Loucy (cell line): ENCODE measurements at regions not wholly inside any gene's neighbourhood (a gene's known extent, or its start where the extent isn't known, plus 50 kb on each side); places are given as distances from the start of the nearest gene placed in this dataset.

Experiments
- H2AFZ ChIP-seq: fragments of 200-600 bp; sonication (generic); 2 replicates; pipeline ENCODE4 v1.6.0; 2016; ENCODE audit warnings: antibody characterized with exemption, mild to moderate bottlenecking, low read length, moderate library complexity
- H3F3A ChIP-seq: fragments of 200-600 bp; 2 replicates; pipeline ENCODE4 v1.6.0; 2016; ENCODE audit warnings: antibody characterized with exemption, low read depth, mild to moderate bottlenecking
- H3K27me3 ChIP-seq: fragments of 200-600 bp; sonication (generic); 2 replicates; pipeline ENCODE4 v1.6.1; 2014; ENCODE audit warnings: low read length, mild to moderate bottlenecking; ENCODE audit not compliant: insufficient read depth, poor library complexity, severe bottlenecking
- H3K36me3 ChIP-seq: fragments of 200-600 bp; sonication (generic); 2 replicates; pipeline ENCODE4 v1.6.1; 2016; ENCODE audit warnings: low read length; ENCODE audit not compliant: insufficient read depth
- H3K4me1 ChIP-seq: fragments of 200-600 bp; sonication (generic); 2 replicates; pipeline ENCODE4 v1.5.1; 2014; ENCODE audit warnings: low read length, mild to moderate bottlenecking; ENCODE audit not compliant: insufficient read depth, poor library complexity, severe bottlenecking
- H3K4me2 ChIP-seq: fragments of 200-600 bp; sonication (generic); 2 replicates; pipeline ENCODE4 v1.6.0; 2014; ENCODE audit warnings: antibody characterized with exemption, low read length, low read depth, mild to moderate bottlenecking; ENCODE audit not compliant: poor library complexity, severe bottlenecking
- H3K4me3 ChIP-seq: fragments of 200-600 bp; sonication (generic); 2 replicates; pipeline ENCODE4 v1.5.1; 2014; ENCODE audit warnings: low read length, mild to moderate bottlenecking, mixed read lengths; ENCODE audit not compliant: poor library complexity, severe bottlenecking
- H3K79me2 ChIP-seq: fragments of 200-600 bp; sonication (generic); 2 replicates; pipeline ENCODE4 v1.6.1; 2014; ENCODE audit warnings: low read length; ENCODE audit not compliant: insufficient read depth
- H3K9ac ChIP-seq: fragments of 200-600 bp; sonication (generic); 2 replicates; pipeline ENCODE4 v1.6.0; 2014; ENCODE audit warnings: mild to moderate bottlenecking, low read depth, low read length, moderate library complexity; ENCODE audit not compliant: poor library complexity, severe bottlenecking
- H3K9me2 ChIP-seq: fragments of 200-600 bp; sonication (generic); replicated peaks from 2 replicates; pipeline ENCODE4 v1.6.1; 2016; ENCODE audit warnings: low read depth, low read length, mixed read lengths
- H3K9me3 ChIP-seq: fragments of 200-600 bp; sonication (generic); 2 replicates; pipeline ENCODE4 v1.6.1; 2014; ENCODE audit warnings: mild to moderate bottlenecking, antibody characterized with exemption, low read length, low read depth; ENCODE audit not compliant: insufficient read depth
- H4K20me1 ChIP-seq: fragments of 200-600 bp; sonication (generic); 2 replicates; pipeline ENCODE4 v1.6.0; 2014; ENCODE audit warnings: antibody characterized with exemption, low read length, mild to moderate bottlenecking; ENCODE audit not compliant: insufficient read depth, poor library complexity, severe bottlenecking
- CTCF ChIP-seq: fragments of 200-600 bp; sonication (generic); conservative IDR thresholded peaks from 2 replicates; pipeline ENCODE4 v1.5.1; 2014; ENCODE audit warnings: mild to moderate bottlenecking, antibody characterized with exemption, low read length
- EZH2phosphoT487 ChIP-seq: fragments of 200-600 bp; IDR thresholded peaks from 2 replicates; pipeline ENCODE4 v1.6.1; 2018; ENCODE audit warnings: antibody characterized with exemption, mild to moderate bottlenecking, moderate library complexity, borderline replicate concordance

- H3K79me2 ChIP-seq: no peaks in the 10 kb centered on the region
- H2AFZ ChIP-seq: no peak overlapping the region; the same call in 1 of the 2 replicates
- no peaks in the 10 kb centered on the region for H4K20me1 ChIP-seq
These were observed 296.8 kb downstream of the TENT5A start for GRCh38 chr6:81455641-81456040.

GRCh38 chr6:81451787-81452186 is 300.7 kb downstream of the TENT5A start:
- Histone ChIP-seq H3K9me2 (no peaks in the 10 kb centered on the region), H3K79me2 (no peaks in the 10 kb centered on the region), H3K9me3 (no peaks in the 10 kb centered on the region), H3K9ac (no peak overlapping the region), H3F3A (no peaks in the 10 kb centered on the region), H3K4me2 (peak overlapping the region; percentile 59), H4K20me1 (no peaks in the 10 kb centered on the region), H3K36me3 (no peaks in the 10 kb centered on the region), H2AFZ (peak overlapping the region; percentile 24; the same call in 1 of the 2 replicates), H3K4me1 (peaks cover 33% of the 10 kb centered on the region), H3K27me3 (no peaks in the 10 kb centered on the region), H3K4me3 (peak overlapping the region; percentile 19)
- TF ChIP-seq CTCF: no peak
- no peak for TF ChIP-seq EZH2phosphoT487

More at GRCh38 chr6:81455641-81456040, 296.8 kb downstream of the TENT5A start:
- Histone ChIP-seq H3K4me3 (no peak overlapping the region), H3K4me2 (no peak overlapping the region), H3K27me3 (no peaks in the 10 kb centered on the region), H3F3A (no peaks in the 10 kb centered on the region), H3K4me1 (peaks cover 22% of the 10 kb centered on the region), H3K9me2 (no peaks in the 10 kb centered on the region), H3K9me3 (no peaks in the 10 kb centered on the region), H3K9ac (no peak overlapping the region), H3K36me3 (no peaks in the 10 kb centered on the region)
- TF ChIP-seq CTCF (no peak), EZH2phosphoT487 (no peak)

GRCh38 chr6:81450180-81450579 is 302.3 kb downstream of the TENT5A start:
- TF ChIP-seq CTCF: peak; percentile 44
- TF ChIP-seq EZH2phosphoT487: no peak

More at GRCh38 chr6:81450180-81450579, 302.3 kb downstream of the TENT5A start:
- Histone ChIP-seq H3K9ac (no peak overlapping the region), H3K4me3 (no peak overlapping the region), H2AFZ (peak overlapping the region; percentile 43; the same call in 1 of the 2 replicates), H3K36me3 (no peaks in the 10 kb centered on the region), H3K79me2 (no peaks in the 10 kb centered on the region), H4K20me1 (no peaks in the 10 kb centered on the region), H3K4me2 (peak overlapping the region; percentile 36), H3K4me1 (peaks cover 33% of the 10 kb centered on the region), H3K9me3 (no peaks in the 10 kb centered on the region), H3K9me2 (no peaks in the 10 kb centered on the region), H3K27me3 (no peaks in the 10 kb centered on the region), H3F3A (no peaks in the 10 kb centered on the region)
